Natural killer cell (primary cell): ENCODE measurements at regions not wholly inside any gene's neighbourhood (a gene's known extent, or its start where the extent isn't known, plus 50 kb on each side); places are given as distances from the start of the nearest gene placed in this dataset.
"Not testable (repeated sequence)": the region's sequence is repeated elsewhere in the genome, so short reads cannot be mapped to it uniquely, and the experiment has no call there.

Experiments
- ATAC-seq, 3 donors: fragments of 150-1000 bp in 2 of 3; fragments of 200-7000 bp in 1 of 3; cut with Tn5 transposase; 1 replicate in 1 of 3; 2 replicates in 2 of 3; pipeline ENCODE4 v1.10.0; 2021; ENCODE audit warnings: mild to moderate bottlenecking in 2 of 3, moderate library complexity in 2 of 3
- DNase-seq, 2 donors: peaks; one replicate each; pipeline versions ENCODE4 v3.0.0 to v3.0.0-alpha.2; 2013 to 2021; ENCODE audit warnings: mixed read lengths in 1 of 2
- H3K27ac ChIP-seq: one replicate; pipeline ENCODE4 v1.5.1; 2013; ENCODE audit warnings: mild to moderate bottlenecking, low read length
- H3K27me3 ChIP-seq: one replicate; pipeline ENCODE4 v1.6.1; 2013; ENCODE audit warnings: low read length; ENCODE audit not compliant: control insufficient read depth, insufficient read depth
- H3K36me3 ChIP-seq: one replicate; pipeline ENCODE4 v1.6.1; 2013; ENCODE audit warnings: low read length; ENCODE audit not compliant: control insufficient read depth, insufficient read depth
- H3K4me1 ChIP-seq: one replicate; pipeline ENCODE4 v1.6.1; 2013; ENCODE audit warnings: low read length; ENCODE audit not compliant: control insufficient read depth, insufficient read depth
- H3K4me3 ChIP-seq: one replicate; pipeline ENCODE4 v1.5.1; 2013; ENCODE audit warnings: low read length
- H3K9me3 ChIP-seq: one replicate; pipeline ENCODE4 v1.6.1; 2013; ENCODE audit warnings: low read length; ENCODE audit not compliant: control insufficient read depth, insufficient read depth
- H3K27ac Mint-ChIP-seq, 2 donors: one replicate each; pipeline ENCODE4 v1.8.0; 2022; ENCODE audit warnings: mild to moderate bottlenecking in 2 of 2, mixed read lengths in 2 of 2, moderate library complexity in 1 of 2
- H3K27me3 Mint-ChIP-seq, 2 donors: one replicate each; pipeline ENCODE4 v1.8.0; 2022; ENCODE audit warnings: low read depth in 2 of 2, mixed read lengths in 2 of 2
- H3K36me3 Mint-ChIP-seq: one replicate; pipeline ENCODE4 v1.8.0; 2022; ENCODE audit warnings: mixed read lengths
- H3K4me1 Mint-ChIP-seq, 2 donors: one replicate each; pipeline ENCODE4 v1.8.0; 2022; ENCODE audit warnings: mixed read lengths in 2 of 2
- H3K4me3 Mint-ChIP-seq: one replicate; pipeline ENCODE4 v1.8.0; 2022; ENCODE audit warnings: mild to moderate bottlenecking, moderate library complexity, mixed read lengths
- H3K9me3 Mint-ChIP-seq, 2 donors: one replicate each; pipeline ENCODE4 v1.8.0; 2022; ENCODE audit warnings: mixed read lengths in 2 of 2
- WGBS: methylation state at CpG from one replicate; pipeline ENCODE4 v1.1.7; 2013; ENCODE audit warnings: missing lambda C conversion rate; ENCODE audit not compliant: insufficient coverage; 5-methylcytosine and 5-hydroxymethylcytosine counted together
- intact Hi-C: fragments of 100-400 bp; cut with micrococcal nuclease; formaldehyde crosslinking; loops from one replicate; pipeline ENCODE4 v1.14.2; 2022
- TF ChIP-seq, protein P1 (sequence below): fragments of 200-600 bp; IDR thresholded peaks from one replicate; pipeline ENCODE4 v1.8.0; 2022; ENCODE audit warnings: antibody characterized with exemption

GRCh38 chr6:134805168-134805567, 144.7 kb downstream of the ALDH8A1 start:
- no peaks in the 10 kb centered on the region for H3K9me3 ChIP-seq
- Mint-ChIP-seq H3K4me1 (no peaks in the 10 kb centered on the region), H3K27me3 (peaks cover 8 to 19% of the 10 kb centered on the region in 2 donors), H3K9me3 (no peaks in the 10 kb centered on the region), H3K27ac (no peak overlapping the region), H3K4me3 (no peak overlapping the region), H3K36me3 (no peaks in the 10 kb centered on the region)
- intact Hi-C loops = no loop called here
- no peak overlapping the region for H3K27ac ChIP-seq
- no peak overlapping the region for H3K4me3 ChIP-seq
- no peaks in the 10 kb centered on the region for H3K27me3 ChIP-seq
- no peaks in the 10 kb centered on the region for H3K36me3 ChIP-seq
- no peak for ATAC-seq
- 97% methylated on average over 6 of the region's 6 CpGs for WGBS
- H3K4me1 ChIP-seq = no peaks in the 10 kb centered on the region
- no peak for DNase-seq
- TF ChIP-seq, protein P1, sequence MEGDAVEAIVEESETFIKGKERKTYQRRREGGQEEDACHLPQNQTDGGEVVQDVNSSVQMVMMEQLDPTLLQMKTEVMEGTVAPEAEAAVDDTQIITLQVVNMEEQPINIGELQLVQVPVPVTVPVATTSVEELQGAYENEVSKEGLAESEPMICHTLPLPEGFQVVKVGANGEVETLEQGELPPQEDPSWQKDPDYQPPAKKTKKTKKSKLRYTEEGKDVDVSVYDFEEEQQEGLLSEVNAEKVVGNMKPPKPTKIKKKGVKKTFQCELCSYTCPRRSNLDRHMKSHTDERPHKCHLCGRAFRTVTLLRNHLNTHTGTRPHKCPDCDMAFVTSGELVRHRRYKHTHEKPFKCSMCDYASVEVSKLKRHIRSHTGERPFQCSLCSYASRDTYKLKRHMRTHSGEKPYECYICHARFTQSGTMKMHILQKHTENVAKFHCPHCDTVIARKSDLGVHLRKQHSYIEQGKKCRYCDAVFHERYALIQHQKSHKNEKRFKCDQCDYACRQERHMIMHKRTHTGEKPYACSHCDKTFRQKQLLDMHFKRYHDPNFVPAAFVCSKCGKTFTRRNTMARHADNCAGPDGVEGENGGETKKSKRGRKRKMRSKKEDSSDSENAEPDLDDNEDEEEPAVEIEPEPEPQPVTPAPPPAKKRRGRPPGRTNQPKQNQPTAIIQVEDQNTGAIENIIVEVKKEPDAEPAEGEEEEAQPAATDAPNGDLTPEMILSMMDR = no peak

GRCh38 chr6:134804311-134804710, 145.6 kb downstream of the ALDH8A1 start:
- H3K4me3 ChIP-seq, H3K36me3 Mint-ChIP-seq, H3K9me3 ChIP-seq, DNase-seq, H3K27ac Mint-ChIP-seq, intact Hi-C loops, H3K27me3 ChIP-seq, H3K4me3 Mint-ChIP-seq, H3K27ac ChIP-seq, H3K9me3 Mint-ChIP-seq, H3K4me1 ChIP-seq, ATAC-seq, H3K4me1 Mint-ChIP-seq, H3K36me3 ChIP-seq: not testable (repeated sequence)
- 87% methylated on average over 10 of the region's 10 CpGs for WGBS
- H3K27me3 Mint-ChIP-seq = peaks cover 10 to 17% of the 10 kb centered on the region in 2 donors

DNA sequence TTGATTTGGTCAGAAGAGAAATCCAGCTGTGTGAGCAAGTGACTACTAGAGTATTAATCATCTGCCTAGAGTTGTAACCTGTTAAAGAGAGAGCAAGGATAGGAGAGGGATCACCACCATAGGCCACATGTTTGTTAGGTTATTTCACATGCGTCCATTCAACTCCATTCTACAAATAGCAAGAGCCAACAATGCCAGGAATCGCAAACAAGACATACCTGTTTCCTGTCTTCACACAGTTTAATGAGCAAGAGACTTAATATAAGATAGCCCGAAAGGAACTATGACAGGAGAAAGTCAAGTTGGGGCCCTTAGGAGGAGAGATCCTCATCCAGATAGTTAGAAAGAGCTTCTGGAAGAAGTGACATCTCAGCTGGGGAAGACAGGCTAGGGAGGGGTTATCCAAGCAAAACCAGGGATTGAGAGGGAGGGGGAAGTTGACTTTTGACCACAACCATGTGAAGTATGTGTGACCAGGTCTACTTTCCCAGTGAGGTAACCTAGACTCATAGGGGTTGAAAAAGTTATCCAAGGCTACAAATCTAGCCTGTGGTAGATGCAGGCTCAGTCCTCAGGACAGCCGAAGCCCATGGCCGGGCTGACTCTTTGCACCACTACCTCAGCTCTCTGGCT, 147.4 kb downstream of the ALDH8A1 start:
- Mint-ChIP-seq H3K27me3 (peaks cover 9 to 10% of the 10 kb centered on the region in 2 donors), H3K36me3 (no peaks in the 10 kb centered on the region), H3K27ac (no peak overlapping the region), H3K4me3 (no peak overlapping the region), H3K4me1 (no peaks in the 10 kb centered on the region), H3K9me3 (no peaks in the 10 kb centered on the region)
- H3K4me3 ChIP-seq = no peak overlapping the region
- no peaks in the 10 kb centered on the region for H3K9me3 ChIP-seq
- TF ChIP-seq, protein P1 = no peak
- WGBS = 91% methylated on average over 5 of the region's 5 CpGs
- DNase-seq (no peak), ATAC-seq (no peak)
- no peak overlapping the region for H3K27ac ChIP-seq
- H3K27me3 ChIP-seq = no peaks in the 10 kb centered on the region
- no peaks in the 10 kb centered on the region for H3K36me3 ChIP-seq
- no peaks in the 10 kb centered on the region for H3K4me1 ChIP-seq
- intact Hi-C loops = no loop called here

DNA sequence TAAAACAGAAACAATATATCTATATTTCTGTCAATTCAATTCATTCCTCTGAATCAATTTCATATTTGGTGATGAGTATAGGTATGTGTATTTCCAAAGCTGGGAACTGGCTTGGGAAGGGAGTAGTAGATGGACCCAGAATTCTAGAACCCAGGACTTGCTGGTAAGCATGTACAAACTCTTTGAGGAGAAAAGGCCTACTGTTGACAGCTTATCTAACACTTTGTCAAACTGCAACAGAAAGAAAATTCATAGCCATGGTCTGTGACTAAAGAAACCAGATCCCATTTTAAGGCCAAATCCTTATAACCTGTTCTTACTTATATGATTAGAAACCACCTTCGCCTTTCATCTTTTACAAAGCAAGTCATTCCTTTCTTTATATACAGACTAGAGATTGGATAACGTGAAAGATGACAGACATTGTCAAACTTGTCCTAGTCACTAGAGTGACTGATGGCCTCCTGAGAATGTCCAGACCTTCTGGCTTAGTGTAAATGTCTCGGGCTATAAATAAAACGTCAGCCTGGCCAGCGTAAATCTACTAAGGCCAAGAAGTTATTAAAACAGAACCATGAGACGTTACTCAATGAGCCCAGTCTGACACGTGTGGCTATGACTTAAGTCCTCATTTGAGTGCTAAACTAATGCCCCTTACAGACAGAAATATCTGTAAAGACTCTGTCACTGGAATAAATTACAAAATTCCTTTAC, 152.3 kb downstream of the ALDH8A1 start:
- H3K27me3 ChIP-seq = no peaks in the 10 kb centered on the region
- TF ChIP-seq, protein P1 = no peak
- H3K36me3 Mint-ChIP-seq = peaks cover 4% of the 10 kb centered on the region
- H3K36me3 ChIP-seq = no peaks in the 10 kb centered on the region
- no peak overlapping the region for H3K27ac ChIP-seq
- WGBS = 85% methylated on average over 7 of the region's 7 CpGs
- intact Hi-C loops = no loop called here
- H3K4me3 Mint-ChIP-seq = no peak overlapping the region
- no peak for DNase-seq
- ATAC-seq = no peak
- peaks cover 0 to 3% of the 10 kb centered on the region in 2 donors for H3K9me3 Mint-ChIP-seq
- H3K27me3 Mint-ChIP-seq = peaks cover 0 to 6% of the 10 kb centered on the region in 2 donors
- no peaks in the 10 kb centered on the region for H3K4me1 ChIP-seq
- H3K27ac Mint-ChIP-seq = no peak overlapping the region
- no peaks in the 10 kb centered on the region for H3K4me1 Mint-ChIP-seq
- H3K4me3 ChIP-seq = no peak overlapping the region
- no peaks in the 10 kb centered on the region for H3K9me3 ChIP-seq
